Left cardiac atrium (tissue), 4 donors: ENCODE measurements at regions not wholly inside any gene's neighbourhood (a gene's known extent, or its start where the extent isn't known, plus 50 kb on each side); places are given as distances from the start of the nearest gene placed in this dataset.

Experiments
- ATAC-seq, 2 donors: fragments of 200-7000 bp; cut with Tn5 transposase; one replicate each; pipeline ENCODE4 v1.9.1; 2020; ENCODE audit warnings: mild to moderate bottlenecking in 2 of 2, moderate library complexity in 2 of 2
- DNase-seq: peaks from one replicate; pipeline ENCODE4 v3.0.0-alpha.2; 2020
- intact Hi-C, 2 donors: fragments of 100-400 bp; cut with DNase I; formaldehyde crosslinking; loops; one replicate each; pipeline versions ENCODE4 v1.14.1 to v1.15.1; 2022 to 2023
- donor health status: DM: no; HTN: yes; CAD: no.
- donor health status: DM: no; HTN: yes; CAD: no; lungs with severe emphysema.
- donor health status: DM: yes; HTN: yes; CAD: no.
- donor health status: Dilated cardiomyopathy.

GRCh38 chr11:97786961-97787360, 1233.8 kb upstream of the CNTN5 start:
- intact Hi-C loops: no loop called here
- DNase-seq: no peak
- ATAC-seq: no peak

DNA sequence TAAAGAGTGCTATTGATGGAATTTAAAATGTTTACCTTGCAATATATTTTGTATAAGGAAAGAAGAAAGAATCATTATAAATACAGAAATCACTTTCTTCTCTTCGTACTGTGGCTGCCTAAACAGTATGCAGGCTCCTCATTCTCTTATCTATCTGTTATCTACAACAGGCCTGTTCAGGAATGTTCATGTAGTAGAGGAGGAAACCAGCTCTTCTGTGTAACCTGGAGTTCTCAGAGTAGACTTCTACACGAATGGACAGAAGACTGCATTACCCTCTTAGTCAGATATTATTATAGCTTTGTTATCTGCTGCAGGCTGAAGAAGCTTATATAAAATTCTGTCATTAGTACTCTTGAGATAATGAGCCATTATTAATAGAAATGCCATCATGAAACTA, 1225.9 kb upstream of the CNTN5 start:
- no peak for ATAC-seq
- intact Hi-C loops: no loop called here

DNA sequence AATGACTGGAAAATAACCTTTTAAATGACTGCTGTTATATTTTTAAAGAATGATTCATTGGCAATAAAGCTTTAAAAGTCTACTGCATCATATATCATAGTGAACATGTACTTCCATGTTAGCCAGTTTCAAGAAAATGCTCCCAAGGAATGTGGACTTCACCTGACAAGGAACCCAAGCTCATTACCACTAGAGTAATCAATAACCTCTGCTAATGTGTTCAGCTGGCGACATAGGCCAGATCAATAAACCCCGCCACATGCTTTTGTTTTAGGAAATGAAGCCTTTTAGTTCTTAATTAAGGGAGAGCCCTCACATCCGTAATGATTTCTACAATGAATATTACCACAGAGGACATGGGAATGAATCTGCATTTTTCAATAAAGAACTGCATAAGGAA, 1219.9 kb upstream of the CNTN5 start:
- DNase-seq (no peak), ATAC-seq (no peak)
- intact Hi-C loops: no loop called here

More for the DNA sequence above, 1225.9 kb upstream of the CNTN5 start:
- no peak for DNase-seq

DNA sequence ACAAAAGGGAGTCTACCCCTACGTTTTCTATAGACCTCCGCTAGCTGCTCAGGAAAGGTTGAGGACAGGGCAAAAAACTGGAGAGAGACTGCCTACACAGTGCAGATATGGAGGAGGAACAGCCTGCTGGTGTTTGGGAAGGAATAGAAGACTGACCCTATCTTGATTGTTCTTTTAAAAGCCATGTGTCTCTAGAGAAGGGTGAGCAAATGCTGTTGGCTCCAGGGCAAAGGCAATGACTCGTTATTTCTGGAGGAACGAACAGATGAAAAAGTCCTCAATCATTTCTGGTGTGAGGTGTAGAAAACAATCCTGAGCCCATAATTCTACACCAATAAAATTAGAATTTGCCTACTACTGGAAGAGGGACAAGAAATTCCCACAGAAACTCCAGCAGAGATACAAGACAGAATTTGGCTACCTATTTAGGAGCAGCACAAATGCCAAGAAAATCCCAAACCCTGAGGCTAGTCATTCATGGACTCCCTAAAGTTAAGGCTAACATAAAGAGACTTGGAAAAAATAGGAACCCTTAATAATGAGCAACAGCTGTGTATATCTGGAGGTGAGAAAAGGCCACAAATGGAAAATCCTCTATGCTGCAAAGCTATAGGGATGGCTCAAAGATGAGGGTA, 1206.3 kb upstream of the CNTN5 start:
- intact Hi-C loops: no loop called here
- peak; percentile 12 to 83 for ATAC-seq
- DNase-seq: no peak

- DNase-seq: no peak
- intact Hi-C loops: no loop called here
Measured at GRCh38 chr11:97815667-97816066, 1205.1 kb upstream of the CNTN5 start.

GRCh38 chr11:97832451-97832850, 1188.3 kb upstream of the CNTN5 start:
- DNase-seq (no peak), ATAC-seq (no peak)
- intact Hi-C loops: no loop called here

More at GRCh38 chr11:97815667-97816066, 1205.1 kb upstream of the CNTN5 start:
- no peak for ATAC-seq

GRCh38 chr11:97833412-97833811, 1187.3 kb upstream of the CNTN5 start:
- DNase-seq (no peak), ATAC-seq (no peak)
- intact Hi-C loops: no loop called here

- DNase-seq (no peak), ATAC-seq (no peak)
- intact Hi-C loops: no loop called here
Measured at GRCh38 chr11:97844016-97844415, 1176.7 kb upstream of the CNTN5 start.

- ATAC-seq: no peak
Measured at GRCh38 chr11:97847730-97848129, 1173.0 kb upstream of the CNTN5 start.

GRCh38 chr11:97850701-97851100, 1170.0 kb upstream of the CNTN5 start:
- intact Hi-C loops: no loop called here
- ATAC-seq (no peak), DNase-seq (no peak)

More at GRCh38 chr11:97847730-97848129, 1173.0 kb upstream of the CNTN5 start:
- intact Hi-C loops: no loop called here
- DNase-seq: no peak

DNA sequence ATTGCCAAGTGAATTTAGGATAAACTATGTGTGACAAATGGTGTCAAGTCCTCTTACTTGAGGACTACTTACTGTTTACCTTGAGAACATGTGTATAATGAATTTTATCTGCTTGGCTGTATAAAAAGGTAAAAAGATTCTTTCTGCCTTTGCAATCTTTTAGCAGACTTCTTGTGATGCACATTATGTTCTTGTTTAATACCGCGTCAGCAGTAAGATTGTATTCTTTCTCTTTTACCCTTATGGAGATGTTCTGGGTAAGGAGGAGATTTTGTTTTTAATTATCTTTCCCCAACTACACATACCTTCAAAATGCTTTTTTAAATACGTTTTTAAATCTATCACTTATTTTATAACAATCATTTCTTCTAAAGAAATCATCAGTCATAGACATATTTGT, 1166.4 kb upstream of the CNTN5 start:
- no peak for ATAC-seq
- no peak for DNase-seq
- intact Hi-C loops: no loop called here

DNA sequence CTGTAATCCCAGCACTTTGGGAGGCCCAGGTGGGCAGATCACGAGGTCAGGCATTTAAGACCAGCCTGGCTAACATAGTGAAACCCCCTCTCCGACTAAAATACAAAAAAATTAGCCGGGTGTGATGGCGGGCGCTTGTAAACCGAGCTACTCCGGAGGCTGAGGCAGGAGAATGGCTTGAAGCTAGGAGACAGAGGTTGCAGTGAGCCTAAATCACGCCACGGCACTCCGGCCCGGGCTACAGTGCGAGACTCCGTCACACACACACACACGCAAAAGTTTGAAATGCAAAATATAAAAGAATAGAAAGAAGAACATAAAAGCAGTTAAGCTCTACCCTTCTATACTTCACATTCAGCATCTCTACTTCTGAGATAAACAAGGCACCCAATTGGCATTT, 1165.9 kb upstream of the CNTN5 start:
- no peak for ATAC-seq
- DNase-seq: no peak
- intact Hi-C loops: no loop called here

GRCh38 chr11:97856666-97857065, 1164.1 kb upstream of the CNTN5 start:
- ATAC-seq: no peak

DNA sequence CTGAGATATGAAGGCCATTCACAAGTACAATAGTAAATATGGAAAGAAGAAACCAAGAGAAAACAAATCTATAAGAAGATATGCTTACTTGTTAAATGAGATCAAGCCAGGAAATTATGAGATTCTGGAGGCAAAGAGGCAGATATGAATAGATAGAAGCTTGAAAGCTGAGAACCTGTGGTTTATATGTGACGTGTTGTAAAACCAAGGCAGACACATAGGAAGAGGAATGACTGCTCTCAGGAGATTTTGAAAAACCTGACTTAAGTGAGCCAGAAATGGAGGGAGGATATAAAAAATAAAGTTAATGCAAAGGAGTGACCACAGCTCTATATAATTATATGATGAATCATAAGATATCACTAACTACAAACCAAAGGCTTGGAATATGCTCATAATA, 1160.5 kb upstream of the CNTN5 start:
- intact Hi-C loops: no loop called here
- DNase-seq: no peak
- ATAC-seq: no peak

More at GRCh38 chr11:97856666-97857065, 1164.1 kb upstream of the CNTN5 start:
- intact Hi-C loops: no loop called here
- no peak for DNase-seq

DNA sequence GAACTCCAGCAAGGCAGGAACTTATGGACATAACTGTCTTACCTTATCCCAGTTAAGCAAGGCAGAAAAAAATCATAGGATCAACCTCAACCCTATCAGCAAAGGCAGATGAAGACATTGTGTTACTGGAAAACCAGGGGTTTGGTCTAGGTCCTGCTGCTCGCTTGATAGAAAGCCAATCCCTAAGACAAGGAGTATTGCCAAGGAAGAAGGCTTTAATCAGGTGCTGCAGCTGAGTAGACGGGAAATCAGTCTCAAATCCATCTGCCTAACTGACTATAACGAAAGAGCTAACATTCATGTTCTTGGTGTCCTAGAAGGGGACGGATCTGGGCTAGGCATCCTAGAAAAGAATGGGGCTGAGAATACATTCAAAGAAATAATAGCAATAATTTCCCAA, 1158.7 kb upstream of the CNTN5 start:
- no peak for ATAC-seq
- intact Hi-C loops: no loop called here

GRCh38 chr11:97865424-97866012, 1155.2 kb upstream of the CNTN5 start:
- no peak for DNase-seq
- intact Hi-C loops: no loop called here
- no peak for ATAC-seq

More for the DNA sequence above, 1158.7 kb upstream of the CNTN5 start:
- DNase-seq: no peak

DNA sequence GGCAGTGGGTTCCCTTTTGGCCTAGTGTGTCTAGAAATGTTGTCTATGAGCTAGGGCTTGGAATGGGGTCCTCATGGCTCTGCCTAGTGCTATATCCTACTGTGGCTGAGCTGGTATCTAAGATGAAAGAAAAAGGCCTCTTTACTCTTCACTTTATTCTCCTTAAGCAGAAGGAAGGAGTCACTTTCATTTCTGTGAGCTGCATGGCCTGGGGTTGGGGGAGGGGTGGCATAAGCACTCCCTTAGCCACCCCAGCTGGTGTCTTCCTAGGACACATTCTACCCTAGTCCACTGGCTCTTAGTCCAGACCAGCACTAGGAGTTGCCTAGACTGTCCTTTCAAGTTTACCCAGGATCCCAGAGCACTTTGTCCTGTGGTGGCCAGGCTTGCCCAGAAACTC, 1148.9 kb upstream of the CNTN5 start:
- intact Hi-C loops: no loop called here
- ATAC-seq: no peak

DNA sequence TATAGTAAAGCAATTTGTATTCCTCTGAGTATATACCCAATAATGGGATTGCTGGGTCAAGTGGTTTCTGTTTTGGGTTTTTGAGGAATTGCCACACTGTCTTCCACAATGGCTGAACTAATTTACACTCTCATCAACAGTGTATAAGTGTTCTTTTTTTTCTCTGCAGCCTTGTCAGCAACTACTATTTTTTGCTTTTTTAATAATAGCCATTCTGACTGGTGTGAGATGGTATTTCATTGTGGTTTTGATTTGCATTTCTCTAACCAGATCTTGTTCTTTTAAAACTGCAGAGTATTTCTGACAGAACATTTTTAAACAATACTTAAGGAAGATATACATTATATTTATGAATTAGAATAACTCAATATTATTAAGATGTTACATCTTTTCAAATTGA, 1140.5 kb upstream of the CNTN5 start:
- no peak for DNase-seq
- intact Hi-C loops: no loop called here
- ATAC-seq: no peak

More for the DNA sequence above, 1148.9 kb upstream of the CNTN5 start:
- DNase-seq: no peak

- ATAC-seq: no peak
- intact Hi-C loops: no loop called here
- DNase-seq: no peak
Measured at GRCh38 chr11:97883086-97883485, 1137.7 kb upstream of the CNTN5 start.

DNA sequence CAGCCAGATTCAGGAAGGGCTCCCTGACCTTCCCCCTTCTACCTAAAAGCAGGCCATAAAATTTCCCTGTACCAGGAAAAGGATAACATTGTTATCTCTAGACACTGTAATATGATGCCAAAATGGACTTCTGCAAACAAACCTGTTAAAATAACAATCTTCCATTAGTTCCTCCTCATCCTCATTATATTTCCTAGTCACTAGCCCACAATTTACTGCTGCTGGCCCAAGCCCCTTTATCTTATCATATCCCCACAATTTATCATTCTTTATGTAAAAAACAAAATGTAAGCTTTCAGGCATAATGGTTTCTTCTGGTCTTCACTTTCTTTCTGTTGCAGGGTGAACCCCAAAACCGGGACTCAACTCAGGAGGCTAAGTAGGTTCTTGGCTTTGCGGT, 1132.1 kb upstream of the CNTN5 start:
- DNase-seq (no peak), ATAC-seq (no peak)
- intact Hi-C loops: no loop called here

- ATAC-seq (no peak), DNase-seq (no peak)
- intact Hi-C loops: no loop called here
Measured at GRCh38 chr11:97890466-97890865, 1130.3 kb upstream of the CNTN5 start.
